ENCODE measurements at regions not wholly inside any gene's neighbourhood (a gene's known extent, or its start where the extent isn't known, plus 50 kb on each side); places are given as distances from the start of the nearest gene placed in this dataset.

- H3K4me1 ChIP-seq (ENCODE audit: low read depth, poor library complexity, severe bottlenecking) = peaks cover 49% of the 10 kb centered on the region
- H3K4me2 ChIP-seq = no peak overlapping the region
These were observed 165.3 kb downstream of the ZNF608 start for GRCh38 chr5:124580925-124581737.

GRCh38 chr5:124580512-124580911 lies 165.9 kb downstream of the ZNF608 start:
- Histone ChIP-seq H3K9ac (no peak overlapping the region), H3K4me2 (no peak overlapping the region), H3K27me3 (ENCODE audit: insufficient read depth, low read depth) (no peaks in the 10 kb centered on the region), H3K27ac (no peak overlapping the region), H2AFZ (ENCODE audit: low read depth) (no peak overlapping the region), H3K4me3 (IDR thresholded peaks at IDR 0.05; ENCODE audit: insufficient read depth, low read depth, low read length) (no peak overlapping the region), H3K79me2 (ENCODE audit: insufficient read depth, low read depth) (no peaks in the 10 kb centered on the region), H3K36me3 (ENCODE audit: insufficient read depth) (no peaks in the 10 kb centered on the region), H3K4me1 (ENCODE audit: low read depth, poor library complexity, severe bottlenecking) (peaks cover 51% of the 10 kb centered on the region), H4K20me1 (ENCODE audit: insufficient read depth) (no peaks in the 10 kb centered on the region)
- TF ChIP-seq CTCF (conservative IDR thresholded peaks at IDR 0.05; ENCODE audit: low read depth, low read length) = no peak

More at GRCh38 chr5:124580925-124581737, 165.3 kb downstream of the ZNF608 start:
- Histone ChIP-seq H3K4me3 (IDR thresholded peaks at IDR 0.05; ENCODE audit: insufficient read depth, low read depth, low read length) (no peak overlapping the region), H3K9ac (no peak overlapping the region), H4K20me1 (ENCODE audit: insufficient read depth) (no peaks in the 10 kb centered on the region), H3K79me2 (ENCODE audit: insufficient read depth, low read depth) (no peaks in the 10 kb centered on the region), H3K27me3 (ENCODE audit: insufficient read depth, low read depth) (no peaks in the 10 kb centered on the region), H2AFZ (ENCODE audit: low read depth) (no peak overlapping the region), H3K27ac (no peak overlapping the region), H3K36me3 (ENCODE audit: insufficient read depth) (no peaks in the 10 kb centered on the region)
- no peak for TF ChIP-seq CTCF (conservative IDR thresholded peaks at IDR 0.05; ENCODE audit: low read depth, low read length)

- Histone ChIP-seq H3K4me2 (peak overlapping the region; percentile 34), H3K9ac (no peak overlapping the region)
- no peak for TF ChIP-seq CTCF (conservative IDR thresholded peaks at IDR 0.05; ENCODE audit: low read depth, low read length)
These were observed 169.5 kb downstream of the ZNF608 start for GRCh38 chr5:124576848-124577409.

GRCh38 chr5:124575725-124576124 lies 170.7 kb downstream of the ZNF608 start:
- no peaks in the 10 kb centered on the region for H3K36me3 ChIP-seq (ENCODE audit: insufficient read depth)
- H2AFZ ChIP-seq (ENCODE audit: low read depth) = no peak overlapping the region
- H4K20me1 ChIP-seq (ENCODE audit: insufficient read depth) = no peaks in the 10 kb centered on the region
- H3K79me2 ChIP-seq (ENCODE audit: insufficient read depth, low read depth) = no peaks in the 10 kb centered on the region
- no peak overlapping the region for H3K27ac ChIP-seq
- no peak overlapping the region for H3K9ac ChIP-seq
- H3K27me3 ChIP-seq (ENCODE audit: insufficient read depth, low read depth) = no peaks in the 10 kb centered on the region
- H3K4me3 ChIP-seq (IDR thresholded peaks at IDR 0.05; ENCODE audit: insufficient read depth, low read depth, low read length) = no peak overlapping the region
- no peak overlapping the region for H3K4me2 ChIP-seq
- H3K4me1 ChIP-seq (ENCODE audit: low read depth, poor library complexity, severe bottlenecking) = peaks cover 24% of the 10 kb centered on the region
- TF ChIP-seq CTCF (conservative IDR thresholded peaks at IDR 0.05; ENCODE audit: low read depth, low read length) = no peak

More at GRCh38 chr5:124576848-124577409, 169.5 kb downstream of the ZNF608 start:
- Histone ChIP-seq H3K27me3 (ENCODE audit: insufficient read depth, low read depth) (no peaks in the 10 kb centered on the region), H3K79me2 (ENCODE audit: insufficient read depth, low read depth) (no peaks in the 10 kb centered on the region), H3K27ac (no peak overlapping the region), H2AFZ (ENCODE audit: low read depth) (no peak overlapping the region), H3K4me3 (IDR thresholded peaks at IDR 0.05; ENCODE audit: insufficient read depth, low read depth, low read length) (no peak overlapping the region), H3K36me3 (ENCODE audit: insufficient read depth) (no peaks in the 10 kb centered on the region), H3K4me1 (ENCODE audit: low read depth, poor library complexity, severe bottlenecking) (peaks cover 24% of the 10 kb centered on the region), H4K20me1 (ENCODE audit: insufficient read depth) (no peaks in the 10 kb centered on the region)
